ENCODE measurements at regions not wholly inside any gene's neighbourhood (a gene's known extent, or its start where the extent isn't known, plus 50 kb on each side); places are given as distances from the start of the nearest gene placed in this dataset.

GRCh38 chr2:75317316-75317715 is 118.0 kb upstream of the TACR1 start:
- Histone ChIP-seq H3K9me3 (ENCODE audit: low read depth) (no peaks in the 10 kb centered on the region), H2AFZ (no peak overlapping the region), H3K27me3 (no peaks in the 10 kb centered on the region), H4K20me1 (ENCODE audit: insufficient read depth, poor library complexity, severe bottlenecking) (no peaks in the 10 kb centered on the region), H3K4me3 (no peak overlapping the region), H3K36me3 (replicated peaks; ENCODE audit: insufficient read depth, low read depth) (no peaks in the 10 kb centered on the region), H3K79me2 (no peaks in the 10 kb centered on the region), H3K9me2 (replicated peaks; ENCODE audit: insufficient read depth) (no peaks in the 10 kb centered on the region), H3K4me1 (ENCODE audit: insufficient read depth) (no peaks in the 10 kb centered on the region), H3K27ac (no peak overlapping the region), H3K4me2 (no peak overlapping the region)
- no peak for DNase-seq (ENCODE audit: low spot score)
- TF ChIP-seq CTCF (IDR thresholded peaks at IDR 0.05; ENCODE audit: poor library complexity) (no peak), EZH2 (IDR thresholded peaks at IDR 0.05; ENCODE audit: borderline replicate concordance) (no peak), EZH2phosphoT487 (IDR thresholded peaks at IDR 0.05; ENCODE audit: low read depth, severe bottlenecking, unreplicated experiment) (no peak)
- WGBS (ENCODE audit: low lambda C conversion rate, missing lambda C conversion rate) = 72% methylated on average over 2 of the region's 2 CpGs

GRCh38 chr2:75315436-75315835 is 116.1 kb upstream of the TACR1 start:
- 62% methylated on average over 3 of the region's 3 CpGs for WGBS (ENCODE audit: low lambda C conversion rate, missing lambda C conversion rate)

DNA sequence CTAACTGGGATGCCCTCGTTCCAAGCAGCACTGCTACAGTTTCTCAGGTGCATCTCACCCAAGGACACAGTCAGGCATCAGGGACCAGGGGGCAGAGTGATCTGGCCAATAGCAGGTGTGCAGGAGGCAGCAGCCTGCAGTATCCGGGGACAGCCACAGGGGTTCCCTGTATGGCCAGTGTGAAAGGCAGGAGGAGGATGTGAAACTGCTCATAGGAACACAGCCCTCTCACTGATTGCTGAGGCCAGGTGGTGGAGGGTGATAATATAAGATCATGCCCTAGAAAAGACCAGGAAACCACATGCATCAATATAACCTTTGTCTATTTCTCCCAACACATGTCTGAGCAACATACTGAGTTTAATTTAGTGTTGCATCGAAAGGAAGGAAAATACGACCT is 112.7 kb upstream of the TACR1 start:
- Histone ChIP-seq H3K4me1 (ENCODE audit: insufficient read depth) (no peaks in the 10 kb centered on the region), H3K4me2 (no peak overlapping the region), H2AFZ (no peak overlapping the region), H3K27me3 (no peaks in the 10 kb centered on the region), H3K27ac (no peak overlapping the region), H3K9me3 (ENCODE audit: low read depth) (no peaks in the 10 kb centered on the region), H4K20me1 (ENCODE audit: insufficient read depth, poor library complexity, severe bottlenecking) (no peaks in the 10 kb centered on the region), H3K4me3 (no peak overlapping the region), H3K9me2 (replicated peaks; ENCODE audit: insufficient read depth) (no peaks in the 10 kb centered on the region), H3K36me3 (replicated peaks; ENCODE audit: insufficient read depth, low read depth) (no peaks in the 10 kb centered on the region), H3K79me2 (no peaks in the 10 kb centered on the region)
- TF ChIP-seq EZH2 (IDR thresholded peaks at IDR 0.05; ENCODE audit: borderline replicate concordance) = no peak
- no peak for TF ChIP-seq CTCF (IDR thresholded peaks at IDR 0.05; ENCODE audit: poor library complexity)
- no peak for TF ChIP-seq EZH2phosphoT487 (IDR thresholded peaks at IDR 0.05; ENCODE audit: low read depth, severe bottlenecking, unreplicated experiment)
- no peak for DNase-seq (ENCODE audit: low spot score)
- 77% methylated on average over 4 of the region's 4 CpGs for WGBS (ENCODE audit: low lambda C conversion rate, missing lambda C conversion rate)

More at GRCh38 chr2:75315436-75315835, 116.1 kb upstream of the TACR1 start:
- Histone ChIP-seq H3K9me3 (ENCODE audit: low read depth) (no peaks in the 10 kb centered on the region), H3K4me3 (no peak overlapping the region), H3K4me2 (no peak overlapping the region), H3K9me2 (replicated peaks; ENCODE audit: insufficient read depth) (no peaks in the 10 kb centered on the region), H3K4me1 (ENCODE audit: insufficient read depth) (no peaks in the 10 kb centered on the region), H3K27me3 (no peaks in the 10 kb centered on the region), H3K79me2 (no peaks in the 10 kb centered on the region), H3K36me3 (replicated peaks; ENCODE audit: insufficient read depth, low read depth) (no peaks in the 10 kb centered on the region), H2AFZ (no peak overlapping the region), H3K27ac (no peak overlapping the region), H4K20me1 (ENCODE audit: insufficient read depth, poor library complexity, severe bottlenecking) (no peaks in the 10 kb centered on the region)
- no peak for DNase-seq (ENCODE audit: low spot score)
- TF ChIP-seq CTCF (IDR thresholded peaks at IDR 0.05; ENCODE audit: poor library complexity) (no peak), EZH2phosphoT487 (IDR thresholded peaks at IDR 0.05; ENCODE audit: low read depth, severe bottlenecking, unreplicated experiment) (no peak), EZH2 (IDR thresholded peaks at IDR 0.05; ENCODE audit: borderline replicate concordance) (no peak)

- Histone ChIP-seq H4K20me1 (ENCODE audit: insufficient read depth, poor library complexity, severe bottlenecking) (no peaks in the 10 kb centered on the region), H3K36me3 (replicated peaks; ENCODE audit: insufficient read depth, low read depth) (no peaks in the 10 kb centered on the region), H3K79me2 (no peaks in the 10 kb centered on the region), H3K27me3 (no peaks in the 10 kb centered on the region), H3K9me2 (replicated peaks; ENCODE audit: insufficient read depth) (no peaks in the 10 kb centered on the region), H2AFZ (no peak overlapping the region), H3K4me2 (no peak overlapping the region), H3K4me1 (ENCODE audit: insufficient read depth) (no peaks in the 10 kb centered on the region), H3K9me3 (ENCODE audit: low read depth) (no peaks in the 10 kb centered on the region), H3K27ac (no peak overlapping the region), H3K4me3 (no peak overlapping the region)
- 97% methylated on average over 3 of the region's 3 CpGs for WGBS (ENCODE audit: low lambda C conversion rate, missing lambda C conversion rate)
- no peak for DNase-seq (ENCODE audit: low spot score)
- TF ChIP-seq EZH2 (IDR thresholded peaks at IDR 0.05; ENCODE audit: borderline replicate concordance) (no peak), CTCF (IDR thresholded peaks at IDR 0.05; ENCODE audit: poor library complexity) (no peak), EZH2phosphoT487 (IDR thresholded peaks at IDR 0.05; ENCODE audit: low read depth, severe bottlenecking, unreplicated experiment) (no peak)
These were observed 112.2 kb upstream of the TACR1 start for GRCh38 chr2:75311521-75311920.
